Endothelial cell of umbilical vein (primary cell): ENCODE measurements at regions not wholly inside any gene's neighbourhood (a gene's known extent, or its start where the extent isn't known, plus 50 kb on each side); places are given as distances from the start of the nearest gene placed in this dataset.

ENCODE experiments used
- BruUV-seq: library from RNA; stranded (reverse); fragments of 400-500 nt; replicated peaks from 2 replicates; lab custom pipeline; 2021; lab: Mats Ljungman, UMichigan
- CTCF ChIA-PET: fragments of 300-600, 350-600 bp; sonication (Branson Sonifier 250); formaldehyde crosslinking; loops from one replicate; lab custom pipeline; 2021; ENCODE audit warnings: antibody characterized with exemption, inconsistent platforms; lab: Charles Lee
- POLR2A ChIA-PET: fragments of 300-600, 350-600 bp; sonication (Branson Sonifier 250); formaldehyde crosslinking; loops from one replicate; lab custom pipeline; 2021; ENCODE audit warnings: antibody characterized with exemption, inconsistent platforms; lab: Charles Lee
- DNase-seq: peaks from one replicate; pipeline ENCODE4 v3.0.0-alpha.2; 2011; ENCODE audit warnings: low read depth, low spot score
- FAIRE-seq: peaks from 2 replicates; lab custom pipeline; 2011; peaks lifted over from hg19 to GRCh38; lab: Jason Lieb, UNC
- H2AFZ ChIP-seq: 2 replicates; pipeline ENCODE4 v1.6.0; 2012; ENCODE audit warnings: low read depth, low read length, control low read depth, inconsistent platforms
- H3K27ac ChIP-seq: 2 replicates; pipeline ENCODE4 v1.5.1; 2011; ENCODE audit warnings: low read depth, mild to moderate bottlenecking, control low read depth, low read length, moderate library complexity; ENCODE audit not compliant: insufficient read depth
- H3K27me3 ChIP-seq, 2 experiments: 2 replicates each; pipeline versions ENCODE4 v1.6.0 to v1.6.1; 2011; ENCODE audit warnings: low read length in 2 of 2, mixed read lengths in 1 of 2; ENCODE audit not compliant: control insufficient read depth in 2 of 2, insufficient read depth in 2 of 2
- H3K36me3 ChIP-seq, 2 experiments: 2 replicates in 1 of 2; 3 replicates in 1 of 2; pipeline ENCODE4 v1.5.1; 2011; ENCODE audit warnings: low read length in 2 of 2, mild to moderate bottlenecking in 1 of 2, moderate library complexity in 1 of 2; ENCODE audit not compliant: control insufficient read depth in 2 of 2, insufficient read depth in 2 of 2; ENCODE audit errors: extremely low read depth in 1 of 2
- H3K4me1 ChIP-seq: 3 replicates; pipeline ENCODE4 v1.5.1; 2011; ENCODE audit warnings: mild to moderate bottlenecking, low read length; ENCODE audit not compliant: control insufficient read depth, insufficient read depth; ENCODE audit errors: extremely low read depth
- H3K4me2 ChIP-seq: 2 replicates; pipeline ENCODE4 v1.6.1; 2011; ENCODE audit warnings: low read length, control low read depth, mixed read lengths; ENCODE audit not compliant: insufficient read depth
- H3K4me3 ChIP-seq, 3 experiments: fragments of 200-600 bp in 1 of 3; sonication (generic), shearing (Covaris generic) in 1 of 3; replicated peaks in 1 of 3; 2 replicates each; pipeline ENCODE4 v1.5.1; 2011 to 2016; ENCODE audit warnings: control low read depth in 3 of 3, low read length in 3 of 3, mild to moderate bottlenecking in 2 of 3, inconsistent platforms in 1 of 3, low read depth in 1 of 3, moderate library complexity in 1 of 3; ENCODE audit not compliant: insufficient read depth in 1 of 3
- H3K79me2 ChIP-seq: 2 replicates; pipeline ENCODE4 v1.6.0; 2012; ENCODE audit warnings: low read length, inconsistent platforms; ENCODE audit not compliant: control insufficient read depth, insufficient read depth
- H3K9ac ChIP-seq: replicated peaks from 2 replicates; pipeline ENCODE3; 2011; ENCODE audit warnings: low read length, control low read depth; ENCODE audit not compliant: insufficient read depth; ENCODE audit errors: extremely low read depth
- H3K9me1 ChIP-seq: replicated peaks from 3 replicates; pipeline ENCODE4 v1.6.0; 2011; ENCODE audit warnings: mild to moderate bottlenecking, low read length; ENCODE audit not compliant: control insufficient read depth, insufficient read depth; ENCODE audit errors: extremely low read depth
- H3K9me3 ChIP-seq: replicated peaks from 2 replicates; pipeline ENCODE4 v1.5.1; 2012; ENCODE audit warnings: low read length, inconsistent platforms; ENCODE audit not compliant: control insufficient read depth, insufficient read depth
- H4K20me1 ChIP-seq: replicated peaks from 2 replicates; pipeline ENCODE3; 2011; ENCODE audit warnings: mild to moderate bottlenecking, low read length; ENCODE audit not compliant: control insufficient read depth, insufficient read depth; ENCODE audit errors: extremely low read depth
- CTCF ChIP-seq, 2 donors: IDR thresholded peaks; 1 replicate in 1 of 2; 2 replicates in 1 of 2; pipeline ENCODE4 v1.5.1; 2011; ENCODE audit warnings: low read length in 2 of 2, mild to moderate bottlenecking in 2 of 2, moderate library complexity in 2 of 2, control low read depth in 1 of 2, inconsistent platforms in 1 of 2, low read depth in 1 of 2; ENCODE audit not compliant: insufficient read depth in 1 of 2; ENCODE audit errors: extremely low read depth in 1 of 2
- EZH2 ChIP-seq: IDR thresholded peaks from 2 replicates; pipeline ENCODE4 v1.6.1; 2012; ENCODE audit warnings: borderline replicate concordance, low read depth, mild to moderate bottlenecking, moderate library complexity, low read length, inconsistent platforms; ENCODE audit not compliant: severe bottlenecking
- FOS ChIP-seq: IDR thresholded peaks from 2 replicates; pipeline ENCODE4 v1.6.1; 2011; ENCODE audit warnings: mild to moderate bottlenecking, low read length, moderate library complexity, borderline replicate concordance; ENCODE audit not compliant: insufficient read depth
- GATA2 ChIP-seq: IDR thresholded peaks from 2 replicates; pipeline ENCODE4 v1.7.0; 2011; ENCODE audit warnings: low read depth, mild to moderate bottlenecking, moderate library complexity, mixed read lengths, low read length; ENCODE audit not compliant: insufficient read length, insufficient read depth
- JUN ChIP-seq: IDR thresholded peaks from 2 replicates; pipeline ENCODE4 v1.6.1; 2011; ENCODE audit warnings: borderline replicate concordance, low read depth; ENCODE audit not compliant: insufficient read length, insufficient read depth
- MAX ChIP-seq: IDR thresholded peaks from 2 replicates; pipeline ENCODE4 v1.6.1; 2011; ENCODE audit not compliant: insufficient read depth, insufficient read length
- MYC ChIP-seq: IDR thresholded peaks from one replicate; pipeline ENCODE4 v1.6.1; 2011; ENCODE audit warnings: mild to moderate bottlenecking, low read depth, low read length
- POLR2A ChIP-seq: IDR thresholded peaks from 2 replicates; pipeline ENCODE4 v1.6.1; 2012; ENCODE audit warnings: low read depth, mild to moderate bottlenecking, control low read depth, low read length
- POLR2AphosphoS5 ChIP-seq: IDR thresholded peaks from 2 replicates; pipeline ENCODE4 v1.6.1; 2012; ENCODE audit warnings: low read depth, mild to moderate bottlenecking, control low read depth, low read length, moderate library complexity; ENCODE audit not compliant: insufficient read depth
- dilution Hi-C: fragments of 300-500 bp; cut with MboI; formaldehyde crosslinking; loops from one replicate; pipeline ENCODE4 v1.15.0; 2019; ENCODE audit warnings: low sequenced_read_pairs; ENCODE audit not compliant: extremely low pct_ligation_motif_present
- intact Hi-C: fragments of 100-400 bp; cut with micrococcal nuclease; formaldehyde crosslinking; loops from one replicate; pipeline ENCODE4 v1.10.0; 2022

- no peaks in the 10 kb centered on the region for H4K20me1 ChIP-seq
- H3K9me1 ChIP-seq = no peaks in the 10 kb centered on the region
- H3K27ac ChIP-seq = no peak overlapping the region
- H3K36me3 ChIP-seq = no peaks in the 10 kb centered on the region
- FAIRE-seq = no peak
- no peaks in the 10 kb centered on the region for H3K79me2 ChIP-seq
- peaks cover 10% of the 10 kb centered on the region for H3K4me1 ChIP-seq
- BruUV-seq = no TSS peak
- H3K4me3 ChIP-seq = no peak overlapping the region
- no peak overlapping the region for H3K9ac ChIP-seq
- POLR2A ChIA-PET = no interaction called here
- CTCF ChIA-PET = interaction anchor here (1.4 kb wide), 1 partner anchor 16 kb away, joined by 3 read pairs; no protein-coding TSS in a partner anchor
- intact Hi-C loops = no loop called here
- DNase-seq = no peak
- H3K9me3 ChIP-seq = no peaks in the 10 kb centered on the region
- peaks cover 0 to 2% of the 10 kb centered on the region in 2 experiments for H3K27me3 ChIP-seq
- no peak overlapping the region for H3K4me2 ChIP-seq
- TF ChIP-seq JUN (no peak), MYC (no peak), POLR2AphosphoS5 (no peak), FOS (no peak), EZH2 (no peak), POLR2A (no peak), CTCF (IDR thresholded peaks at IDR 0.05; ENCODE audit: extremely low read depth in 1 of 2, insufficient read depth in 1 of 2, low read depth in 1 of 2, low read length in 2 of 2) (no peak), MAX (no peak), GATA2 (no peak)
- H2AFZ ChIP-seq = no peak overlapping the region
- dilution Hi-C loops = no loop called here
These were observed 50.4 kb upstream of the CTDP1 start for GRCh38 chr18:79629249-79629558.
